ENCODE measurements at regions not wholly inside any gene's neighbourhood (a gene's known extent, or its start where the extent isn't known, plus 50 kb on each side); places are given as distances from the start of the nearest gene placed in this dataset.
"Not testable (repeated sequence)": the region's sequence is repeated elsewhere in the genome, so short reads cannot be mapped to it uniquely, and the experiment has no call there.

- in situ Hi-C loops (cut with HindIII; ENCODE audit: low pct_ligation_motif_present, low pct_unique_long_range_greater_than_20kb, low sequenced_read_pairs), result no loop called here
- no peak for DNase-seq
Observed at GRCh38 chr9:103522409-103522808, 527.3 kb downstream of the CYLC2 start.

- DNase-seq, result no peak
- in situ Hi-C loops (cut with HindIII; ENCODE audit: low pct_ligation_motif_present, low pct_unique_long_range_greater_than_20kb, low sequenced_read_pairs), result no loop called here
Observed at GRCh38 chr9:103530934-103531333, 535.8 kb downstream of the CYLC2 start.

- no peak for DNase-seq
- in situ Hi-C loops (cut with HindIII; ENCODE audit: low pct_ligation_motif_present, low pct_unique_long_range_greater_than_20kb, low sequenced_read_pairs), result no loop called here
Observed at GRCh38 chr9:103533318-103533717, 538.2 kb downstream of the CYLC2 start.

- DNase-seq, result no peak
- in situ Hi-C loops (cut with HindIII; ENCODE audit: low pct_ligation_motif_present, low pct_unique_long_range_greater_than_20kb, low sequenced_read_pairs), result no loop called here
Observed at GRCh38 chr9:103537426-103537825, 542.3 kb downstream of the CYLC2 start.

GRCh38 chr9:103545260-103545659, 548.8 kb upstream of the SMC2 start:
- no peak for DNase-seq
- in situ Hi-C loops (cut with HindIII; ENCODE audit: low pct_ligation_motif_present, low pct_unique_long_range_greater_than_20kb, low sequenced_read_pairs), result no loop called here

- DNase-seq, result no peak
- in situ Hi-C loops (cut with HindIII; ENCODE audit: low pct_ligation_motif_present, low pct_unique_long_range_greater_than_20kb, low sequenced_read_pairs), result no loop called here
Observed at GRCh38 chr9:103552712-103553111, 541.4 kb upstream of the SMC2 start.

GRCh38 chr9:103574056-103574455, 520.1 kb upstream of the SMC2 start:
- in situ Hi-C loops (cut with HindIII; ENCODE audit: low pct_ligation_motif_present, low pct_unique_long_range_greater_than_20kb, low sequenced_read_pairs), result no loop called here
- no peak for DNase-seq

- DNase-seq, result no peak
- in situ Hi-C loops (cut with HindIII; ENCODE audit: low pct_ligation_motif_present, low pct_unique_long_range_greater_than_20kb, low sequenced_read_pairs), result no loop called here
Observed at GRCh38 chr9:103586721-103587120, 507.4 kb upstream of the SMC2 start.

- in situ Hi-C loops (cut with HindIII; ENCODE audit: low pct_ligation_motif_present, low pct_unique_long_range_greater_than_20kb, low sequenced_read_pairs), result no loop called here
Observed at GRCh38 chr9:103601287-103601686, 492.8 kb upstream of the SMC2 start.

GRCh38 chr9:103611950-103612349, 482.2 kb upstream of the SMC2 start:
- DNase-seq; in situ Hi-C loops (cut with HindIII; ENCODE audit: low pct_ligation_motif_present, low pct_unique_long_range_greater_than_20kb, low sequenced_read_pairs): not testable (repeated sequence)

More at GRCh38 chr9:103601287-103601686, 492.8 kb upstream of the SMC2 start:
- no peak for DNase-seq

- no peak for DNase-seq
- in situ Hi-C loops (cut with HindIII; ENCODE audit: low pct_ligation_motif_present, low pct_unique_long_range_greater_than_20kb, low sequenced_read_pairs), result no loop called here
Observed at GRCh38 chr9:103615994-103616393, 478.1 kb upstream of the SMC2 start.

GRCh38 chr9:103617046-103617445, 477.1 kb upstream of the SMC2 start:
- DNase-seq, result no peak

GRCh38 chr9:103625161-103625804, 468.8 kb upstream of the SMC2 start:
- DNase-seq, result no peak
- in situ Hi-C loops (cut with HindIII; ENCODE audit: low pct_ligation_motif_present, low pct_unique_long_range_greater_than_20kb, low sequenced_read_pairs), result no loop called here

More at GRCh38 chr9:103617046-103617445, 477.1 kb upstream of the SMC2 start:
- in situ Hi-C loops (cut with HindIII; ENCODE audit: low pct_ligation_motif_present, low pct_unique_long_range_greater_than_20kb, low sequenced_read_pairs), result no loop called here

GRCh38 chr9:103627731-103628130, 466.4 kb upstream of the SMC2 start:
- in situ Hi-C loops (cut with HindIII; ENCODE audit: low pct_ligation_motif_present, low pct_unique_long_range_greater_than_20kb, low sequenced_read_pairs), result no loop called here

GRCh38 chr9:103649086-103649485, 445.0 kb upstream of the SMC2 start:
- no peak for DNase-seq
- in situ Hi-C loops (cut with HindIII; ENCODE audit: low pct_ligation_motif_present, low pct_unique_long_range_greater_than_20kb, low sequenced_read_pairs), result no loop called here

More at GRCh38 chr9:103627731-103628130, 466.4 kb upstream of the SMC2 start:
- DNase-seq, result no peak

GRCh38 chr9:103658156-103658555, 436.0 kb upstream of the SMC2 start:
- DNase-seq, result no peak
- in situ Hi-C loops (cut with HindIII; ENCODE audit: low pct_ligation_motif_present, low pct_unique_long_range_greater_than_20kb, low sequenced_read_pairs), result no loop called here

- in situ Hi-C loops (cut with HindIII; ENCODE audit: low pct_ligation_motif_present, low pct_unique_long_range_greater_than_20kb, low sequenced_read_pairs), result no loop called here
- no peak for DNase-seq
Observed at GRCh38 chr9:103660830-103661229, 433.3 kb upstream of the SMC2 start.

GRCh38 chr9:103661663-103662062, 432.4 kb upstream of the SMC2 start:
- DNase-seq, result no peak
- in situ Hi-C loops (cut with HindIII; ENCODE audit: low pct_ligation_motif_present, low pct_unique_long_range_greater_than_20kb, low sequenced_read_pairs), result no loop called here

- no peak for DNase-seq
- in situ Hi-C loops (cut with HindIII; ENCODE audit: low pct_ligation_motif_present, low pct_unique_long_range_greater_than_20kb, low sequenced_read_pairs), result no loop called here
Observed at GRCh38 chr9:103669296-103669695, 424.8 kb upstream of the SMC2 start.

GRCh38 chr9:103674271-103674670, 419.8 kb upstream of the SMC2 start:
- DNase-seq, result no peak
- in situ Hi-C loops (cut with HindIII; ENCODE audit: low pct_ligation_motif_present, low pct_unique_long_range_greater_than_20kb, low sequenced_read_pairs), result no loop called here

GRCh38 chr9:103680581-103680980, 413.5 kb upstream of the SMC2 start:
- no peak for DNase-seq

More at GRCh38 chr9:103680581-103680980, 413.5 kb upstream of the SMC2 start:
- in situ Hi-C loops (cut with HindIII; ENCODE audit: low pct_ligation_motif_present, low pct_unique_long_range_greater_than_20kb, low sequenced_read_pairs), result no loop called here
